SK-N-SH treated with all-trans-retinoic acid at 6 μM for 48 hours (cell line): ENCODE measurements at regions not wholly inside any gene's neighbourhood (a gene's known extent, or its start where the extent isn't known, plus 50 kb on each side); places are given as distances from the start of the nearest gene placed in this dataset.

Experiments used
- GLIS3 ChIP-seq: fragments of 250-450 bp; sonication (Bioruptor Pico); IDR thresholded peaks from 2 replicates; pipeline ENCODE4 v1.5.0; 2020; ENCODE audit warnings: mild to moderate bottlenecking, moderate library complexity
- OSR1 ChIP-seq: fragments of 250-450 bp; sonication (Bioruptor Pico); IDR thresholded peaks from 2 replicates; pipeline ENCODE4 v1.8.0; 2022; ENCODE audit warnings: moderate library complexity, mild to moderate bottlenecking, inconsistent platforms
- ZFP3 ChIP-seq: fragments of 250-450 bp; sonication (Bioruptor Pico); IDR thresholded peaks from 2 replicates; pipeline ENCODE4 v1.5.0; 2020; ENCODE audit warnings: mild to moderate bottlenecking, moderate library complexity
- ZNF70 ChIP-seq: fragments of 450-650 bp; formaldehyde crosslinking; IDR thresholded peaks from 2 replicates; pipeline ENCODE4 v1.5.0; 2020; ENCODE audit warnings: mild to moderate bottlenecking, moderate library complexity

GRCh38 chr9:136609160-136609475, 53.6 kb upstream of the EGFL7 start:
- TF ChIP-seq OSR1 (CRISPR knock-in tag) (no peak), GLIS3 (CRISPR knock-in tag) (no peak), ZNF70 (CRISPR knock-in tag) (no peak), ZFP3 (no peak)
